ENCODE measurements at regions not wholly inside any gene's neighbourhood (a gene's known extent, or its start where the extent isn't known, plus 50 kb on each side); places are given as distances from the start of the nearest gene placed in this dataset.
A peak's percentile ranks its signal among the peaks of the same experiment; 100 is the strongest.

DNA sequence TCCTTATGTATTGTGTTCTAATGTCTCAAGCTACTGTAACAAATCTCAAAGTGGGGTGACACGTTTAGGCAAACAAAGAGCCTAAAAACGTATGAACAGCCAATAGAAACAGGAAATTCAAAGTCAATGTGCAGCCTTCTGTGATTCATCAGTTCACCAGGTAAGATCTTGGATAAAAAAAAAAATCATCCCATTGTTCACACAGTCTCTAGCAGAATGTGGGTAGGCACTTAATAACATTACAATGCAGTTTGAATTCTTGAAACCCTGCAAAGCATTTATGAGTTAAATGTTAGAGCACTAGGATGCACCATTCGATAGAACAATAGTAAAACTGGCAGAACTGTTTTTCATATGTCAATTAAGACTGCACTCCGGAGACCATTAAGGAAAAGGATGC is 88.2 kb upstream of the HDAC9 start:
- Histone ChIP-seq H3K4me3 (no peak overlapping the region), H3K9me2 (ENCODE audit: insufficient read depth) (no peaks in the 10 kb centered on the region), H3K79me2 (replicated peaks; ENCODE audit: insufficient read depth) (no peaks in the 10 kb centered on the region), H3K27ac (ENCODE audit: low read depth) (no peak overlapping the region), H3K4me2 (no peak overlapping the region; the same call in 1 of the 2 replicates), H4K20me1 (replicated peaks; ENCODE audit: insufficient read depth) (no peaks in the 10 kb centered on the region), H2AFZ (no peak overlapping the region), H3F3A (replicated peaks; ENCODE audit: low read depth) (no peaks in the 10 kb centered on the region), H3K36me3 (ENCODE audit: insufficient read depth) (no peaks in the 10 kb centered on the region), H3K4me1 (ENCODE audit: insufficient read depth) (peaks cover 28% of the 10 kb centered on the region), H3K27me3 (ENCODE audit: insufficient read depth) (no peaks in the 10 kb centered on the region)
- Mint-ChIP-seq H3K4me3 (no peak overlapping the region), H3K4me1 (peaks cover 32% of the 10 kb centered on the region), H3K27me3 (ENCODE audit: insufficient read depth, low read depth, poor library complexity) (peaks cover 3% of the 10 kb centered on the region), H3K36me3 (ENCODE audit: low read depth) (no peaks in the 10 kb centered on the region), H3K9me3 (no peaks in the 10 kb centered on the region), H3K27ac (no peak overlapping the region)
- DNase-seq (ENCODE audit: low spot score) (peak; percentile 12), ATAC-seq (no peak; the same call in 2 of the 3 replicates)
- TF ChIP-seq CREB1 (CRISPR knock-in tag; IDR thresholded peaks at IDR 0.05; ENCODE audit: low read depth) = no peak
- no peak for TF ChIP-seq ZNF331 (CRISPR knock-in tag; IDR thresholded peaks at IDR 0.05; ENCODE audit: low read depth)
- TF ChIP-seq, protein P1, sequence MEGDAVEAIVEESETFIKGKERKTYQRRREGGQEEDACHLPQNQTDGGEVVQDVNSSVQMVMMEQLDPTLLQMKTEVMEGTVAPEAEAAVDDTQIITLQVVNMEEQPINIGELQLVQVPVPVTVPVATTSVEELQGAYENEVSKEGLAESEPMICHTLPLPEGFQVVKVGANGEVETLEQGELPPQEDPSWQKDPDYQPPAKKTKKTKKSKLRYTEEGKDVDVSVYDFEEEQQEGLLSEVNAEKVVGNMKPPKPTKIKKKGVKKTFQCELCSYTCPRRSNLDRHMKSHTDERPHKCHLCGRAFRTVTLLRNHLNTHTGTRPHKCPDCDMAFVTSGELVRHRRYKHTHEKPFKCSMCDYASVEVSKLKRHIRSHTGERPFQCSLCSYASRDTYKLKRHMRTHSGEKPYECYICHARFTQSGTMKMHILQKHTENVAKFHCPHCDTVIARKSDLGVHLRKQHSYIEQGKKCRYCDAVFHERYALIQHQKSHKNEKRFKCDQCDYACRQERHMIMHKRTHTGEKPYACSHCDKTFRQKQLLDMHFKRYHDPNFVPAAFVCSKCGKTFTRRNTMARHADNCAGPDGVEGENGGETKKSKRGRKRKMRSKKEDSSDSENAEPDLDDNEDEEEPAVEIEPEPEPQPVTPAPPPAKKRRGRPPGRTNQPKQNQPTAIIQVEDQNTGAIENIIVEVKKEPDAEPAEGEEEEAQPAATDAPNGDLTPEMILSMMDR (conservative IDR thresholded peaks at IDR 0.05; ENCODE audit: low read depth in 2 of 2) = no peak
- TF ChIP-seq POLR2AphosphoS5 (IDR thresholded peaks at IDR 0.05; ENCODE audit: low read depth) = no peak
- TF ChIP-seq JUNB (IDR thresholded peaks at IDR 0.05; ENCODE audit: unreplicated experiment) = no peak
- no peak for TF ChIP-seq EZH2 (IDR thresholded peaks at IDR 0.05; ENCODE audit: low read depth, unreplicated experiment)
- TF ChIP-seq, protein P2, sequence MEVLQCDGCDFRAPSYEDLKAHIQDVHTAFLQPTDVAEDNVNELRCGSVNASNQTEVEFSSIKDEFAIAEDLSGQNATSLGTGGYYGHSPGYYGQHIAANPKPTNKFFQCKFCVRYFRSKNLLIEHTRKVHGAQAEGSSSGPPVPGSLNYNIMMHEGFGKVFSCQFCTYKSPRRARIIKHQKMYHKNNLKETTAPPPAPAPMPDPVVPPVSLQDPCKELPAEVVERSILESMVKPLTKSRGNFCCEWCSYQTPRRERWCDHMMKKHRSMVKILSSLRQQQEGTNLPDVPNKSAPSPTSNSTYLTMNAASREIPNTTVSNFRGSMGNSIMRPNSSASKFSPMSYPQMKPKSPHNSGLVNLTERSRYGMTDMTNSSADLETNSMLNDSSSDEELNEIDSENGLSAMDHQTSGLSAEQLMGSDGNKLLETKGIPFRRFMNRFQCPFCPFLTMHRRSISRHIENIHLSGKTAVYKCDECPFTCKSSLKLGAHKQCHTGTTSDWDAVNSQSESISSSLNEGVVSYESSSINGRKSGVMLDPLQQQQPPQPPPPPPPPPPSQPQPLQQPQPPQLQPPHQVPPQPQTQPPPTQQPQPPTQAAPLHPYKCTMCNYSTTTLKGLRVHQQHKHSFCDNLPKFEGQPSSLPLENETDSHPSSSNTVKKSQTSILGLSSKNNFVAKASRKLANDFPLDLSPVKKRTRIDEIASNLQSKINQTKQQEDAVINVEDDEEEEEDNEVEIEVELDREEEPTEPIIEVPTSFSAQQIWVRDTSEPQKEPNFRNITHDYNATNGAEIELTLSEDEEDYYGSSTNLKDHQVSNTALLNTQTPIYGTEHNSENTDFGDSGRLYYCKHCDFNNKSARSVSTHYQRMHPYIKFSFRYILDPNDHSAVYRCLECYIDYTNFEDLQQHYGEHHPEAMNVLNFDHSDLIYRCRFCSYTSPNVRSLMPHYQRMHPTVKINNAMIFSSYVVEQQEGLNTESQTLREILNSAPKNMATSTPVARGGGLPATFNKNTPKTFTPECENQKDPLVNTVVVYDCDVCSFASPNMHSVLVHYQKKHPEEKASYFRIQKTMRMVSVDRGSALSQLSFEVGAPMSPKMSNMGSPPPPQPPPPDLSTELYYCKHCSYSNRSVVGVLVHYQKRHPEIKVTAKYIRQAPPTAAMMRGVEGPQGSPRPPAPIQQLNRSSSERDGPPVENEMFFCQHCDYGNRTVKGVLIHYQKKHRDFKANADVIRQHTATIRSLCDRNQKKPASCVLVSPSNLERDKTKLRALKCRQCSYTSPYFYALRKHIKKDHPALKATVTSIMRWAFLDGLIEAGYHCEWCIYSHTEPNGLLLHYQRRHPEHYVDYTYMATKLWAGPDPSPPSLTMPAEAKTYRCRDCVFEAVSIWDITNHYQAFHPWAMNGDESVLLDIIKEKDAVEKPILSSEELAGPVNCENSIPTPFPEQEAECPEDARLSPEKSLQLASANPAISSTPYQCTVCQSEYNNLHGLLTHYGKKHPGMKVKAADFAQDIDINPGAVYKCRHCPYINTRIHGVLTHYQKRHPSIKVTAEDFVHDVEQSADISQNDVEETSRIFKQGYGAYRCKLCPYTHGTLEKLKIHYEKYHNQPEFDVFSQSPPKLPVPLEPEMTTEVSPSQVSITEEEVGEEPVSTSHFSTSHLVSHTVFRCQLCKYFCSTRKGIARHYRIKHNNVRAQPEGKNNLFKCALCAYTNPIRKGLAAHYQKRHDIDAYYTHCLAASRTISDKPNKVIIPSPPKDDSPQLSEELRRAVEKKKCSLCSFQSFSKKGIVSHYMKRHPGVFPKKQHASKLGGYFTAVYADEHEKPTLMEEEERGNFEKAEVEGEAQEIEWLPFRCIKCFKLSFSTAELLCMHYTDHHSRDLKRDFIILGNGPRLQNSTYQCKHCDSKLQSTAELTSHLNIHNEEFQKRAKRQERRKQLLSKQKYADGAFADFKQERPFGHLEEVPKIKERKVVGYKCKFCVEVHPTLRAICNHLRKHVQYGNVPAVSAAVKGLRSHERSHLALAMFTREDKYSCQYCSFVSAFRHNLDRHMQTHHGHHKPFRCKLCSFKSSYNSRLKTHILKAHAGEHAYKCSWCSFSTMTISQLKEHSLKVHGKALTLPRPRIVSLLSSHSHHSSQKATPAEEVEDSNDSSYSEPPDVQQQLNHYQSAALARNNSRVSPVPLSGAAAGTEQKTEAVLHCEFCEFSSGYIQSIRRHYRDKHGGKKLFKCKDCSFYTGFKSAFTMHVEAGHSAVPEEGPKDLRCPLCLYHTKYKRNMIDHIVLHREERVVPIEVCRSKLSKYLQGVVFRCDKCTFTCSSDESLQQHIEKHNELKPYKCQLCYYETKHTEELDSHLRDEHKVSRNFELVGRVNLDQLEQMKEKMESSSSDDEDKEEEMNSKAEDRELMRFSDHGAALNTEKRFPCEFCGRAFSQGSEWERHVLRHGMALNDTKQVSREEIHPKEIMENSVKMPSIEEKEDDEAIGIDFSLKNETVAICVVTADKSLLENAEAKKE (CRISPR knock-in tag; IDR thresholded peaks at IDR 0.05) = no peak
- TF ChIP-seq, protein P3, sequence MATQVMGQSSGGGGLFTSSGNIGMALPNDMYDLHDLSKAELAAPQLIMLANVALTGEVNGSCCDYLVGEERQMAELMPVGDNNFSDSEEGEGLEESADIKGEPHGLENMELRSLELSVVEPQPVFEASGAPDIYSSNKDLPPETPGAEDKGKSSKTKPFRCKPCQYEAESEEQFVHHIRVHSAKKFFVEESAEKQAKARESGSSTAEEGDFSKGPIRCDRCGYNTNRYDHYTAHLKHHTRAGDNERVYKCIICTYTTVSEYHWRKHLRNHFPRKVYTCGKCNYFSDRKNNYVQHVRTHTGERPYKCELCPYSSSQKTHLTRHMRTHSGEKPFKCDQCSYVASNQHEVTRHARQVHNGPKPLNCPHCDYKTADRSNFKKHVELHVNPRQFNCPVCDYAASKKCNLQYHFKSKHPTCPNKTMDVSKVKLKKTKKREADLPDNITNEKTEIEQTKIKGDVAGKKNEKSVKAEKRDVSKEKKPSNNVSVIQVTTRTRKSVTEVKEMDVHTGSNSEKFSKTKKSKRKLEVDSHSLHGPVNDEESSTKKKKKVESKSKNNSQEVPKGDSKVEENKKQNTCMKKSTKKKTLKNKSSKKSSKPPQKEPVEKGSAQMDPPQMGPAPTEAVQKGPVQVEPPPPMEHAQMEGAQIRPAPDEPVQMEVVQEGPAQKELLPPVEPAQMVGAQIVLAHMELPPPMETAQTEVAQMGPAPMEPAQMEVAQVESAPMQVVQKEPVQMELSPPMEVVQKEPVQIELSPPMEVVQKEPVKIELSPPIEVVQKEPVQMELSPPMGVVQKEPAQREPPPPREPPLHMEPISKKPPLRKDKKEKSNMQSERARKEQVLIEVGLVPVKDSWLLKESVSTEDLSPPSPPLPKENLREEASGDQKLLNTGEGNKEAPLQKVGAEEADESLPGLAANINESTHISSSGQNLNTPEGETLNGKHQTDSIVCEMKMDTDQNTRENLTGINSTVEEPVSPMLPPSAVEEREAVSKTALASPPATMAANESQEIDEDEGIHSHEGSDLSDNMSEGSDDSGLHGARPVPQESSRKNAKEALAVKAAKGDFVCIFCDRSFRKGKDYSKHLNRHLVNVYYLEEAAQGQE (IDR thresholded peaks at IDR 0.05; ENCODE audit: unreplicated experiment) = no peak
- TF ChIP-seq EZH2phosphoT487 (IDR thresholded peaks at IDR 0.05; ENCODE audit: unreplicated experiment) = no peak
- TF ChIP-seq, protein P4, sequence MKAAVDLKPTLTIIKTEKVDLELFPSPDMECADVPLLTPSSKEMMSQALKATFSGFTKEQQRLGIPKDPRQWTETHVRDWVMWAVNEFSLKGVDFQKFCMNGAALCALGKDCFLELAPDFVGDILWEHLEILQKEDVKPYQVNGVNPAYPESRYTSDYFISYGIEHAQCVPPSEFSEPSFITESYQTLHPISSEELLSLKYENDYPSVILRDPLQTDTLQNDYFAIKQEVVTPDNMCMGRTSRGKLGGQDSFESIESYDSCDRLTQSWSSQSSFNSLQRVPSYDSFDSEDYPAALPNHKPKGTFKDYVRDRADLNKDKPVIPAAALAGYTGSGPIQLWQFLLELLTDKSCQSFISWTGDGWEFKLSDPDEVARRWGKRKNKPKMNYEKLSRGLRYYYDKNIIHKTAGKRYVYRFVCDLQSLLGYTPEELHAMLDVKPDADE (IDR thresholded peaks at IDR 0.05) = no peak
- TF ChIP-seq STAT1 (IDR thresholded peaks at IDR 0.05; ENCODE audit: unreplicated experiment) = no peak
- no peak for TF ChIP-seq ZNF114 (CRISPR knock-in tag; IDR thresholded peaks at IDR 0.05)
- TF ChIP-seq NANOG (IDR thresholded peaks at IDR 0.05; ENCODE audit: borderline replicate concordance) = no peak

Measured in GM23338 (cell line).